Endothelial cell of umbilical vein (primary cell): ENCODE measurements at regions not wholly inside any gene's neighbourhood (a gene's known extent, or its start where the extent isn't known, plus 50 kb on each side); places are given as distances from the start of the nearest gene placed in this dataset.

Experiments used
- GATA2 ChIP-seq: IDR thresholded peaks from 2 replicates; pipeline ENCODE4 v1.7.0; 2011; ENCODE audit warnings: low read depth, mild to moderate bottlenecking, moderate library complexity, mixed read lengths, low read length; ENCODE audit not compliant: insufficient read length, insufficient read depth
- JUN ChIP-seq: IDR thresholded peaks from 2 replicates; pipeline ENCODE4 v1.6.1; 2011; ENCODE audit warnings: borderline replicate concordance, low read depth; ENCODE audit not compliant: insufficient read length, insufficient read depth
- POLR2A ChIP-seq: IDR thresholded peaks from 2 replicates; pipeline ENCODE4 v1.6.1; 2012; ENCODE audit warnings: low read depth, mild to moderate bottlenecking, control low read depth, low read length
- TF ChIP-seq, protein P1 (sequence below), 2 donors: IDR thresholded peaks; 1 replicate in 1 of 2; 2 replicates in 1 of 2; pipeline ENCODE4 v1.5.1; 2011; ENCODE audit warnings: low read length in 2 of 2, mild to moderate bottlenecking in 2 of 2, moderate library complexity in 2 of 2, control low read depth in 1 of 2, inconsistent platforms in 1 of 2, low read depth in 1 of 2; ENCODE audit not compliant: insufficient read depth in 1 of 2; ENCODE audit errors: extremely low read depth in 1 of 2
- TF ChIP-seq, protein P2 (sequence below): IDR thresholded peaks from 2 replicates; pipeline ENCODE4 v1.6.1; 2011; ENCODE audit not compliant: insufficient read depth, insufficient read length

DNA sequence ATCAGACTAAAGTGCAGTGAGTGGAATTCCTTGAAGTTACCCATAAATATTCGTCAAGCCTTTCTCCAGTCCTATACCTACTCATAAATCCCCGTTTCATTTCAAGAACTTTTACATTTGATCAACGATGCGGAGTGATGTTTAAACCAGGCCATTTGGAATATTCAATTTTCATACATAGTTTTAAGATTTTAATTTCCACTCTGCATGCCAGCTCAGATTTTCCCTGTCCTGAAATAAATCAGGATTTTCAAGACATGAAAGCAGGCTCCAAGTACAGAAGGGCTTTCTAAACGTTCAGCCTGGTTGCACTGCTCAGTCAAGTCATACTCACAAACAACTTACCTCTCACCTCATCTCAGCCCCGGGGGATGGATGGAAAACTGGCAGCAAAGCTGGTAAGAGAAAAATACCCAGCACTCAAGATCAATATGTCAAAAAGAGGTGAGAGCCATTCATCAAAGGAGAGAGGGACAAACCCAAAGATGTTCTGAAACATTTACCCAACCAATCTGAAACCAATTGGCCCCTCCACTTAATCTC lies 418.5 kb downstream of the PLPP3 start:
- TF ChIP-seq, protein P1, sequence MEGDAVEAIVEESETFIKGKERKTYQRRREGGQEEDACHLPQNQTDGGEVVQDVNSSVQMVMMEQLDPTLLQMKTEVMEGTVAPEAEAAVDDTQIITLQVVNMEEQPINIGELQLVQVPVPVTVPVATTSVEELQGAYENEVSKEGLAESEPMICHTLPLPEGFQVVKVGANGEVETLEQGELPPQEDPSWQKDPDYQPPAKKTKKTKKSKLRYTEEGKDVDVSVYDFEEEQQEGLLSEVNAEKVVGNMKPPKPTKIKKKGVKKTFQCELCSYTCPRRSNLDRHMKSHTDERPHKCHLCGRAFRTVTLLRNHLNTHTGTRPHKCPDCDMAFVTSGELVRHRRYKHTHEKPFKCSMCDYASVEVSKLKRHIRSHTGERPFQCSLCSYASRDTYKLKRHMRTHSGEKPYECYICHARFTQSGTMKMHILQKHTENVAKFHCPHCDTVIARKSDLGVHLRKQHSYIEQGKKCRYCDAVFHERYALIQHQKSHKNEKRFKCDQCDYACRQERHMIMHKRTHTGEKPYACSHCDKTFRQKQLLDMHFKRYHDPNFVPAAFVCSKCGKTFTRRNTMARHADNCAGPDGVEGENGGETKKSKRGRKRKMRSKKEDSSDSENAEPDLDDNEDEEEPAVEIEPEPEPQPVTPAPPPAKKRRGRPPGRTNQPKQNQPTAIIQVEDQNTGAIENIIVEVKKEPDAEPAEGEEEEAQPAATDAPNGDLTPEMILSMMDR (IDR thresholded peaks at IDR 0.05; ENCODE audit: extremely low read depth in 1 of 2, insufficient read depth in 1 of 2, low read depth in 1 of 2, low read length in 2 of 2) = no peak
- TF ChIP-seq JUN (no peak), POLR2A (no peak), GATA2 (no peak)
- TF ChIP-seq, protein P2, sequence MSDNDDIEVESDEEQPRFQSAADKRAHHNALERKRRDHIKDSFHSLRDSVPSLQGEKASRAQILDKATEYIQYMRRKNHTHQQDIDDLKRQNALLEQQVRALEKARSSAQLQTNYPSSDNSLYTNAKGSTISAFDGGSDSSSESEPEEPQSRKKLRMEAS = no peak
